HepG2 (cell line): ENCODE measurements at regions not wholly inside any gene's neighbourhood (a gene's known extent, or its start where the extent isn't known, plus 50 kb on each side); places are given as distances from the start of the nearest gene placed in this dataset.

ENCODE experiments used
- ATAC-seq: fragments of 200-7000 bp; cut with Tn5 transposase; 3 replicates; pipeline ENCODE4 v1.9.1; 2020; ENCODE audit warnings: mild to moderate bottlenecking, moderate library complexity
- BruUV-seq: library from RNA; stranded (reverse); fragments of 400-500 nt; replicated peaks from 2 replicates; lab custom pipeline; 2021; lab: Mats Ljungman, UMichigan
- CTCF ChIA-PET: fragments of 300-600 bp; formaldehyde crosslinking; extraction: SDS; loops from one replicate; lab custom pipeline; 2021; ENCODE audit warnings: low total read pairs, inconsistent platforms, low intra/inter-chr PET ratio; lab: Yijun Ruan, JAX
- POLR2A ChIA-PET: fragments of 350-600 bp; sonication (Branson Sonifier 250); formaldehyde crosslinking; loops from one replicate; lab custom pipeline; 2020; ENCODE audit warnings: antibody characterized with exemption, inconsistent platforms; lab: Yijun Ruan, JAX
- DNase-seq: peaks from one replicate; pipeline ENCODE4 v3.0.0-alpha.2; 2015; ENCODE audit warnings: low spot score
- FAIRE-seq: peaks from 3 replicates; lab custom pipeline; 2011; peaks lifted over from hg19 to GRCh38; lab: Jason Lieb, UNC
- H2AFZ ChIP-seq: one replicate; pipeline ENCODE4 v1.6.1; 2011; ENCODE audit warnings: low read length, inconsistent platforms
- H3K27ac ChIP-seq: fragments of 300-600 bp; 3 replicates; pipeline ENCODE4 v1.8.0; 2011; ENCODE audit warnings: mixed run types, mild to moderate bottlenecking, mixed read lengths, low read length, inconsistent platforms; ENCODE audit not compliant: insufficient read depth; ENCODE audit errors: extremely low read length
- H3K27me3 ChIP-seq, 2 experiments: fragments of 200-600 bp in 1 of 2; 2 replicates in 1 of 2; 3 replicates in 1 of 2; pipeline versions ENCODE4 v1.6.0 to v1.8.0; 2011; ENCODE audit warnings: low read length in 2 of 2, mild to moderate bottlenecking in 2 of 2, moderate library complexity in 2 of 2, inconsistent platforms in 1 of 2; ENCODE audit not compliant: insufficient read depth in 2 of 2, control insufficient read depth in 1 of 2
- H3K36me3 ChIP-seq, 2 experiments: fragments of 200-600 bp in 1 of 2; replicated peaks in 1 of 2; 2 replicates in 1 of 2; 3 replicates in 1 of 2; pipeline versions ENCODE4 v1.5.1 to v1.8.0; 2011; ENCODE audit warnings: low read length in 2 of 2, inconsistent platforms in 1 of 2; ENCODE audit not compliant: insufficient read depth in 2 of 2, control insufficient read depth in 1 of 2
- H3K4me1 ChIP-seq: 2 replicates; pipeline ENCODE4 v1.5.1; 2012; ENCODE audit warnings: low read length, inconsistent platforms; ENCODE audit not compliant: insufficient read depth
- H3K4me2 ChIP-seq: 2 replicates; pipeline ENCODE4 v1.6.0; 2011; ENCODE audit warnings: low read depth, low read length, inconsistent platforms
- H3K4me3 ChIP-seq, 3 experiments: fragments of 200-600 bp in 1 of 3; sonication (generic), shearing (Covaris generic) in 1 of 3; replicated peaks in 1 of 3; 2 replicates each; pipeline ENCODE4 v1.5.1; 2011 to 2016; ENCODE audit warnings: low read length in 3 of 3, inconsistent platforms in 2 of 3, low read depth in 2 of 3, mild to moderate bottlenecking in 2 of 3, control low read depth in 1 of 3, mixed read lengths in 1 of 3; ENCODE audit not compliant: insufficient read depth in 1 of 3
- H3K79me2 ChIP-seq: one replicate; pipeline ENCODE4 v1.6.1; 2011; ENCODE audit warnings: low read length, inconsistent platforms; ENCODE audit not compliant: insufficient read depth
- H3K9ac ChIP-seq: 2 replicates; pipeline ENCODE4 v1.6.0; 2011; ENCODE audit warnings: mild to moderate bottlenecking, low read depth, low read length, inconsistent platforms; ENCODE audit not compliant: insufficient read depth
- H3K9me3 ChIP-seq: 2 replicates; pipeline ENCODE4 v1.5.1; 2012; ENCODE audit warnings: mild to moderate bottlenecking, low read length
- H4K20me1 ChIP-seq: 2 replicates; pipeline ENCODE4 v1.6.0; 2011; ENCODE audit warnings: inconsistent platforms, mild to moderate bottlenecking, low read length, moderate library complexity; ENCODE audit not compliant: insufficient read depth
- EP300 ChIP-seq, 3 experiments: sonication (generic) in 1 of 3; formaldehyde crosslinking in 1 of 3; IDR thresholded peaks; 2 replicates each; pipeline versions ENCODE4 v1.5.1 to v1.6.1; 2011 to 2020; ENCODE audit warnings: low read depth in 2 of 3, low read length in 2 of 3, borderline replicate concordance in 1 of 3, improper control_type of control experiment in 1 of 3, mild to moderate bottlenecking in 1 of 3, missing genetic modification reagents in 1 of 3, moderate library complexity in 1 of 3
- HNRNPH1 ChIP-seq: fragments of 200-400 bp; formaldehyde crosslinking; optimal IDR thresholded peaks from 2 replicates; pipeline ENCODE3; 2017; ENCODE audit warnings: mild to moderate bottlenecking, low read depth, low read length
- NFKBIZ ChIP-seq: IDR thresholded peaks from 2 replicates; pipeline ENCODE4 v1.6.1; 2018; ENCODE audit warnings: missing genetic modification reagents, missing compliant biosample characterization
- SMYD3 ChIP-seq: sonication (generic); formaldehyde crosslinking; IDR thresholded peaks from 2 replicates; pipeline ENCODE4 v1.8.1; 2023; ENCODE audit warnings: mild to moderate bottlenecking, missing genetic modification reagents
- SNAPC2 ChIP-seq: sonication (generic); formaldehyde crosslinking; IDR thresholded peaks from 2 replicates; pipeline ENCODE4 v1.8.1; 2022; ENCODE audit warnings: mild to moderate bottlenecking, missing genetic modification reagents
- ZNF530 ChIP-seq: sonication (generic); formaldehyde crosslinking; IDR thresholded peaks from 2 replicates; pipeline ENCODE4 v1.5.0; 2020; ENCODE audit warnings: low read depth, mild to moderate bottlenecking, missing genetic modification reagents
- ZNF672 ChIP-seq: sonication (generic); formaldehyde crosslinking; IDR thresholded peaks from 2 replicates; pipeline ENCODE4 v1.8.1; 2022; ENCODE audit warnings: missing genetic modification reagents
- WGBS: methylation state at CpG from one replicate; pipeline ENCODE4 v1.1.6; 2017; ENCODE audit warnings: low lambda C conversion rate; 5-methylcytosine and 5-hydroxymethylcytosine counted together
- in situ Hi-C: cut with HindIII; loops from 2 replicates; pipeline ENCODE4 v1.10.0; 2017; ENCODE audit warnings: low pct_unique_long_range_greater_than_20kb; ENCODE audit not compliant: extremely low pct_ligation_motif_present
- intact Hi-C: fragments of 100-400 bp; cut with micrococcal nuclease; formaldehyde crosslinking; loops from one replicate; pipeline ENCODE4 v1.10.0; 2022; ENCODE audit not compliant: unreplicated experiment
- TF ChIP-seq, protein P1 (sequence below): sonication (generic); formaldehyde crosslinking; IDR thresholded peaks from 2 replicates; pipeline ENCODE4 v1.8.0; 2022; ENCODE audit warnings: low read depth, missing genetic modification reagents
- TF ChIP-seq, protein P2 (sequence below): sonication (generic); formaldehyde crosslinking; IDR thresholded peaks from 2 replicates; pipeline ENCODE4 v1.4.0; 2020; ENCODE audit warnings: mild to moderate bottlenecking, missing genetic modification reagents
- TF ChIP-seq, protein P3 (sequence below): sonication (generic); formaldehyde crosslinking; IDR thresholded peaks from 2 replicates; pipeline ENCODE4 v1.5.0; 2020; ENCODE audit warnings: missing genetic modification reagents, mild to moderate bottlenecking, borderline replicate concordance
- TF ChIP-seq, protein P4 (sequence below): sonication (generic); formaldehyde crosslinking; IDR thresholded peaks from 2 replicates; pipeline ENCODE4 v1.5.0; 2020; ENCODE audit warnings: mild to moderate bottlenecking, missing genetic modification reagents, borderline replicate concordance

DNA sequence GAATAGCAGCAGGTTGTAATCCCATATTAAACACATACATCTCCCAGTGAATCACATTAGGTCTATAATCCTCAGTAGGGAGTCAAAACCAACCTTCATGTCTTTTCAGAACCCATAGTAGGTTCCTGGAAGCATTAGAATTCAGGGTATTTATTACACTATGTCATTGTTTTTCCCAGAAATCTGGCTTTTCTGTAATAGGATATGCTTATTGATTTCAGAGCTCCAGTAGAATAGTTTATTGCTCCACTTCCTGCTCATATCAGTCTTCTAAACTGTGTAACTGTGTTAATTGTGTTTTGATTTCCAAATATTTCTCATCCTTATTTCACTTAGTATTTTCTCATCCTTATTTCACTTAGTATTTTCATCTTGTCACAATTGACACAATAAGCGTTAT, 268.0 kb downstream of the CCDC59 start (continued):
- no peak for TF ChIP-seq ZNF530 (CRISPR knock-in tag)
- no peak for TF ChIP-seq EP300 (IDR thresholded peaks at IDR 0.05; ENCODE audit: low read depth in 2 of 2, low read length in 2 of 2)
- no peak for TF ChIP-seq EP300 (CRISPR knock-in tag; IDR thresholded peaks at IDR 0.05; ENCODE audit: borderline replicate concordance)
- no peak for TF ChIP-seq ZNF672
- TF ChIP-seq HNRNPH1, result no peak
- TF ChIP-seq, all 625 proteins: peak for 0

DNA sequence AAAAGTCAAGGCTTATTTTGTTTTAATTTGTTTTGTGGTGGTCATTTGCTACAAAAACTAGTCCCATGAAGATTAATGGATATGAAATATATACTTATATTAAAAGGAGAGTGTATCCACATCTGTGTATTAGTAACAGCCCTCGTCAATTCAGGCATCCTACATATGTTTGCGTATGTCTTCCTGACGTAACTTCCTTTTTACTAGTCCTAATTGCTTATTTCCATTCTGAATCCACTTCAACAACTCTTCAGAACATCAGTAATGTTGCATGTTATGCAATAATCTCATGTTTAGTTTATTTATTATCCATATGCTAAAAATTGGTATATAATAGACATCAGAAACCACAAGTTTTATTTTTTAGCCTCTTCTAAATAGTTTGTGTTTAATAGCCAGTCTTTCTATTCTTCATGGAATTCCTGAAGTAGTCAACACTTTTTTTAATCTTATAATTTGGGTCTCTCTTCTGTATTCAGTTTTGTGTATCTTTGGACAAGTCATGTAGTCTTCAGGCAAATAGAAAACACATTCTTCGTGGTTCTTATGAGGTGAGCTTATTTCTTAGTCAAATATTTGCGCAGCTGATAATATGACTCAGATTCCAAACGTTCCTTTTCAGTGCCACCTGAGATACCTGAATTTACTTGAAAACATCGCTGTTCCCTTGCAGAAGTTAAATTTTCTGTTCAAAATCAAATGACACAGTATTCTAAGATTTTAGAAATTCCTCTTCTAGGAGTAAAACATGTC, 268.6 kb downstream of the CCDC59 start:
- no TSS peak for BruUV-seq
- no peaks in the 10 kb centered on the region for H3K27me3 ChIP-seq
- H2AFZ ChIP-seq, result no peak overlapping the region
- no peak overlapping the region for H3K4me3 ChIP-seq
- peaks cover 60% of the 10 kb centered on the region for H3K9me3 ChIP-seq
- H3K4me1 ChIP-seq, result no peaks in the 10 kb centered on the region
- DNase-seq (no peak), FAIRE-seq (no peak), ATAC-seq (no peak)
- no peak overlapping the region for H3K9ac ChIP-seq
- H3K4me2 ChIP-seq, result no peak overlapping the region
- 13% methylated on average over 7 of the region's 7 CpGs for WGBS
- no peaks in the 10 kb centered on the region for H3K36me3 ChIP-seq
- ChIA-PET CTCF (no interaction called here), POLR2A (no interaction called here)
- H4K20me1 ChIP-seq, result no peaks in the 10 kb centered on the region
- intact Hi-C loops, result no loop called here
- H3K79me2 ChIP-seq, result no peaks in the 10 kb centered on the region
- H3K27ac ChIP-seq, result no peak overlapping the region
- in situ Hi-C loops, result no loop called here
- TF ChIP-seq, protein P1, sequence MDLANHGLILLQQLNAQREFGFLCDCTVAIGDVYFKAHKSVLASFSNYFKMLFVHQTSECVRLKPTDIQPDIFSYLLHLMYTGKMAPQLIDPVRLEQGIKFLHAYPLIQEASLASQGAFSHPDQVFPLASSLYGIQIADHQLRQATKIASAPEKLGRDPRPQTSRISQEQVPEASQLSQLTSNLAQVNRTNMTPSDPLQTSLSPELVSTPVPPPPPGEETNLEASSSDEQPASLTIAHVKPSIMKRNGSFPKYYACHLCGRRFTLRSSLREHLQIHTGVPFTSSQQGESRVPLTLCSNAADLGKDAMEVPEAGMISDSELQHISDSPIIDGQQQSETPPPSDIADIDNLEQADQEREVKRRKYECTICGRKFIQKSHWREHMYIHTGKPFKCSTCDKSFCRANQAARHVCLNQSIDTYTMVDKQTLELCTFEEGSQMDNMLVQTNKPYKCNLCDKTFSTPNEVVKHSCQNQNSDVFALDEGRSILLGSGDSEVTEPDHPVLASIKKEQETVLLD (CRISPR knock-in tag), result no peak
- TF ChIP-seq SMYD3 (no peak), NFKBIZ (CRISPR knock-in tag) (no peak), SNAPC2 (no peak), HNRNPH1 (no peak)
- TF ChIP-seq, protein P2, sequence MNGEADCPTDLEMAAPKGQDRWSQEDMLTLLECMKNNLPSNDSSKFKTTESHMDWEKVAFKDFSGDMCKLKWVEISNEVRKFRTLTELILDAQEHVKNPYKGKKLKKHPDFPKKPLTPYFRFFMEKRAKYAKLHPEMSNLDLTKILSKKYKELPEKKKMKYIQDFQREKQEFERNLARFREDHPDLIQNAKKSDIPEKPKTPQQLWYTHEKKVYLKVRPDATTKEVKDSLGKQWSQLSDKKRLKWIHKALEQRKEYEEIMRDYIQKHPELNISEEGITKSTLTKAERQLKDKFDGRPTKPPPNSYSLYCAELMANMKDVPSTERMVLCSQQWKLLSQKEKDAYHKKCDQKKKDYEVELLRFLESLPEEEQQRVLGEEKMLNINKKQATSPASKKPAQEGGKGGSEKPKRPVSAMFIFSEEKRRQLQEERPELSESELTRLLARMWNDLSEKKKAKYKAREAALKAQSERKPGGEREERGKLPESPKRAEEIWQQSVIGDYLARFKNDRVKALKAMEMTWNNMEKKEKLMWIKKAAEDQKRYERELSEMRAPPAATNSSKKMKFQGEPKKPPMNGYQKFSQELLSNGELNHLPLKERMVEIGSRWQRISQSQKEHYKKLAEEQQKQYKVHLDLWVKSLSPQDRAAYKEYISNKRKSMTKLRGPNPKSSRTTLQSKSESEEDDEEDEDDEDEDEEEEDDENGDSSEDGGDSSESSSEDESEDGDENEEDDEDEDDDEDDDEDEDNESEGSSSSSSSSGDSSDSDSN (CRISPR knock-in tag), result no peak
- TF ChIP-seq, protein P3, sequence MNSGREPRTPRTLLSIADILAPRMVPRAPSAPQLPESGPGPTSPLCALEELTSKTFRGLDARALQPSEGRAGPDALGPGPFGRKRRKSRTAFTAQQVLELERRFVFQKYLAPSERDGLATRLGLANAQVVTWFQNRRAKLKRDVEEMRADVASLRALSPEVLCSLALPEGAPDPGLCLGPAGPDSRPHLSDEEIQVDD, result no peak
- TF ChIP-seq, protein P4, sequence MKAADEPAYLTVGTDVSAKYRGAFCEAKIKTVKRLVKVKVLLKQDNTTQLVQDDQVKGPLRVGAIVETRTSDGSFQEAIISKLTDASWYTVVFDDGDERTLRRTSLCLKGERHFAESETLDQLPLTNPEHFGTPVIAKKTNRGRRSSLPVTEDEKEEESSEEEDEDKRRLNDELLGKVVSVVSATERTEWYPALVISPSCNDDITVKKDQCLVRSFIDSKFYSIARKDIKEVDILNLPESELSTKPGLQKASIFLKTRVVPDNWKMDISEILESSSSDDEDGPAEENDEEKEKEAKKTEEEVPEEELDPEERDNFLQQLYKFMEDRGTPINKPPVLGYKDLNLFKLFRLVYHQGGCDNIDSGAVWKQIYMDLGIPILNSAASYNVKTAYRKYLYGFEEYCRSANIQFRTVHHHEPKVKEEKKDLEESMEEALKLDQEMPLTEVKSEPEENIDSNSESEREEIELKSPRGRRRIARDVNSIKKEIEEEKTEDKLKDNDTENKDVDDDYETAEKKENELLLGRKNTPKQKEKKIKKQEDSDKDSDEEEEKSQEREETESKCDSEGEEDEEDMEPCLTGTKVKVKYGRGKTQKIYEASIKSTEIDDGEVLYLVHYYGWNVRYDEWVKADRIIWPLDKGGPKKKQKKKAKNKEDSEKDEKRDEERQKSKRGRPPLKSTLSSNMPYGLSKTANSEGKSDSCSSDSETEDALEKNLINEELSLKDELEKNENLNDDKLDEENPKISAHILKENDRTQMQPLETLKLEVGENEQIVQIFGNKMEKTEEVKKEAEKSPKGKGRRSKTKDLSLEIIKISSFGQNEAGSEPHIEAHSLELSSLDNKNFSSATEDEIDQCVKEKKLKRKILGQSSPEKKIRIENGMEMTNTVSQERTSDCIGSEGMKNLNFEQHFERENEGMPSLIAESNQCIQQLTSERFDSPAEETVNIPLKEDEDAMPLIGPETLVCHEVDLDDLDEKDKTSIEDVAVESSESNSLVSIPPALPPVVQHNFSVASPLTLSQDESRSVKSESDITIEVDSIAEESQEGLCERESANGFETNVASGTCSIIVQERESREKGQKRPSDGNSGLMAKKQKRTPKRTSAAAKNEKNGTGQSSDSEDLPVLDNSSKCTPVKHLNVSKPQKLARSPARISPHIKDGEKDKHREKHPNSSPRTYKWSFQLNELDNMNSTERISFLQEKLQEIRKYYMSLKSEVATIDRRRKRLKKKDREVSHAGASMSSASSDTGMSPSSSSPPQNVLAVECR (CRISPR knock-in tag), result no peak
